HepG2 (cell line): ENCODE measurements at regions not wholly inside any gene's neighbourhood (a gene's known extent, or its start where the extent isn't known, plus 50 kb on each side); places are given as distances from the start of the nearest gene placed in this dataset.

Source experiments
- ATAC-seq: fragments of 200-7000 bp; cut with Tn5 transposase; 3 replicates; pipeline ENCODE4 v1.9.1; 2020; ENCODE audit warnings: mild to moderate bottlenecking, moderate library complexity
- BruUV-seq: library from RNA; stranded (reverse); fragments of 400-500 nt; replicated peaks from 2 replicates; lab custom pipeline; 2021; lab: Mats Ljungman, UMichigan
- CTCF ChIA-PET: fragments of 300-600 bp; formaldehyde crosslinking; extraction: SDS; loops from one replicate; lab custom pipeline; 2021; ENCODE audit warnings: low total read pairs, inconsistent platforms, low intra/inter-chr PET ratio; lab: Yijun Ruan, JAX
- POLR2A ChIA-PET: fragments of 350-600 bp; sonication (Branson Sonifier 250); formaldehyde crosslinking; loops from one replicate; lab custom pipeline; 2020; ENCODE audit warnings: antibody characterized with exemption, inconsistent platforms; lab: Yijun Ruan, JAX
- DNase-seq: peaks from one replicate; pipeline ENCODE4 v3.0.0-alpha.2; 2015; ENCODE audit warnings: low spot score
- FAIRE-seq: peaks from 3 replicates; lab custom pipeline; 2011; peaks lifted over from hg19 to GRCh38; lab: Jason Lieb, UNC
- H2AFZ ChIP-seq: one replicate; pipeline ENCODE4 v1.6.1; 2011; ENCODE audit warnings: low read length, inconsistent platforms
- H3K27ac ChIP-seq: fragments of 300-600 bp; 3 replicates; pipeline ENCODE4 v1.8.0; 2011; ENCODE audit warnings: mixed run types, mild to moderate bottlenecking, mixed read lengths, low read length, inconsistent platforms; ENCODE audit not compliant: insufficient read depth; ENCODE audit errors: extremely low read length
- H3K27me3 ChIP-seq, 2 experiments: fragments of 200-600 bp in 1 of 2; 2 replicates in 1 of 2; 3 replicates in 1 of 2; pipeline versions ENCODE4 v1.6.0 to v1.8.0; 2011; ENCODE audit warnings: low read length in 2 of 2, mild to moderate bottlenecking in 2 of 2, moderate library complexity in 2 of 2, inconsistent platforms in 1 of 2; ENCODE audit not compliant: insufficient read depth in 2 of 2, control insufficient read depth in 1 of 2
- H3K36me3 ChIP-seq, 2 experiments: fragments of 200-600 bp in 1 of 2; replicated peaks in 1 of 2; 2 replicates in 1 of 2; 3 replicates in 1 of 2; pipeline versions ENCODE4 v1.5.1 to v1.8.0; 2011; ENCODE audit warnings: low read length in 2 of 2, inconsistent platforms in 1 of 2; ENCODE audit not compliant: insufficient read depth in 2 of 2, control insufficient read depth in 1 of 2
- H3K4me1 ChIP-seq: 2 replicates; pipeline ENCODE4 v1.5.1; 2012; ENCODE audit warnings: low read length, inconsistent platforms; ENCODE audit not compliant: insufficient read depth
- H3K4me2 ChIP-seq: 2 replicates; pipeline ENCODE4 v1.6.0; 2011; ENCODE audit warnings: low read depth, low read length, inconsistent platforms
- H3K4me3 ChIP-seq, 3 experiments: fragments of 200-600 bp in 1 of 3; sonication (generic), shearing (Covaris generic) in 1 of 3; replicated peaks in 1 of 3; 2 replicates each; pipeline ENCODE4 v1.5.1; 2011 to 2016; ENCODE audit warnings: low read length in 3 of 3, inconsistent platforms in 2 of 3, low read depth in 2 of 3, mild to moderate bottlenecking in 2 of 3, control low read depth in 1 of 3, mixed read lengths in 1 of 3; ENCODE audit not compliant: insufficient read depth in 1 of 3
- H3K79me2 ChIP-seq: one replicate; pipeline ENCODE4 v1.6.1; 2011; ENCODE audit warnings: low read length, inconsistent platforms; ENCODE audit not compliant: insufficient read depth
- H3K9ac ChIP-seq: 2 replicates; pipeline ENCODE4 v1.6.0; 2011; ENCODE audit warnings: mild to moderate bottlenecking, low read depth, low read length, inconsistent platforms; ENCODE audit not compliant: insufficient read depth
- H3K9me3 ChIP-seq: 2 replicates; pipeline ENCODE4 v1.5.1; 2012; ENCODE audit warnings: mild to moderate bottlenecking, low read length
- H4K20me1 ChIP-seq: 2 replicates; pipeline ENCODE4 v1.6.0; 2011; ENCODE audit warnings: inconsistent platforms, mild to moderate bottlenecking, low read length, moderate library complexity; ENCODE audit not compliant: insufficient read depth
- DRAP1 ChIP-seq: IDR thresholded peaks from 2 replicates; pipeline ENCODE4 v1.6.1; 2016; ENCODE audit warnings: missing genetic modification reagents, missing compliant biosample characterization
- ETS1 ChIP-seq: sonication (generic); formaldehyde crosslinking; IDR thresholded peaks from 2 replicates; pipeline ENCODE4 v1.4.0; 2020; ENCODE audit warnings: missing genetic modification reagents
- GABPA ChIP-seq, 2 experiments: IDR thresholded peaks; 2 replicates each; pipeline ENCODE4 v1.6.1; 2011 to 2016; ENCODE audit warnings: low read depth in 2 of 2, low read length in 1 of 2, missing biosample characterization in 1 of 2, missing genetic modification characterization in 1 of 2
- HOMEZ ChIP-seq: IDR thresholded peaks from 2 replicates; pipeline ENCODE4 v1.6.1; 2016; ENCODE audit warnings: low read depth
- IKZF1 ChIP-seq: fragments of 450-650 bp; IDR thresholded peaks from 2 replicates; pipeline ENCODE4 v1.7.1; 2016
- MIER2 ChIP-seq: IDR thresholded peaks from 2 replicates; pipeline ENCODE4 v1.6.1; 2016; ENCODE audit warnings: missing biosample characterization, missing genetic modification reagents
- RAD51 ChIP-seq: fragments of 450-650 bp; IDR thresholded peaks from 2 replicates; pipeline ENCODE4 v1.6.1; 2016; ENCODE audit warnings: borderline replicate concordance
- THYN1 ChIP-seq: sonication (generic); formaldehyde crosslinking; IDR thresholded peaks from 2 replicates; pipeline ENCODE4 v1.8.1; 2023; ENCODE audit warnings: low read depth, mild to moderate bottlenecking, moderate library complexity, missing genetic modification reagents, borderline replicate concordance
- USF2 ChIP-seq, 2 experiments: sonication (generic) in 1 of 2; formaldehyde crosslinking in 1 of 2; IDR thresholded peaks; 2 replicates each; pipeline versions ENCODE4 v1.5.1 to v1.6.1; 2011 to 2020; ENCODE audit warnings: borderline replicate concordance in 1 of 2, low read depth in 1 of 2, low read length in 1 of 2, mild to moderate bottlenecking in 1 of 2, missing genetic modification reagents in 1 of 2, moderate library complexity in 1 of 2
- XRCC5 ChIP-seq: fragments of 200-400 bp; formaldehyde crosslinking; optimal IDR thresholded peaks from 2 replicates; pipeline ENCODE3; 2017; ENCODE audit warnings: mild to moderate bottlenecking, low read length
- ZBTB4 ChIP-seq: sonication (generic); formaldehyde crosslinking; IDR thresholded peaks from 2 replicates; pipeline ENCODE4 v1.4.0; 2020; ENCODE audit warnings: missing genetic modification reagents, mild to moderate bottlenecking, borderline replicate concordance
- ZFP36 ChIP-seq: fragments of 150-350 bp; IDR thresholded peaks from 2 replicates; pipeline ENCODE4 v1.6.1; 2018; ENCODE audit warnings: borderline replicate concordance, low read length, low read depth; ENCODE audit not compliant: partially characterized antibody
- ZNF263 ChIP-seq: sonication (generic); formaldehyde crosslinking; IDR thresholded peaks from 2 replicates; pipeline ENCODE4 v1.4.0; 2020; ENCODE audit warnings: missing genetic modification reagents
- ZNF589 ChIP-seq: sonication (generic); formaldehyde crosslinking; conservative IDR thresholded peaks from 2 replicates; pipeline ENCODE4 v1.8.0; 2022; ENCODE audit warnings: mild to moderate bottlenecking, moderate library complexity, missing genetic modification reagents
- ZNF691 ChIP-seq: sonication (generic); formaldehyde crosslinking; IDR thresholded peaks from 2 replicates; pipeline ENCODE4 v1.4.0; 2020; ENCODE audit warnings: missing genetic modification reagents, low read depth, mild to moderate bottlenecking, borderline replicate concordance
- WGBS: methylation state at CpG from one replicate; pipeline ENCODE4 v1.1.6; 2017; ENCODE audit warnings: low lambda C conversion rate; 5-methylcytosine and 5-hydroxymethylcytosine counted together
- in situ Hi-C: cut with HindIII; loops from 2 replicates; pipeline ENCODE4 v1.10.0; 2017; ENCODE audit warnings: low pct_unique_long_range_greater_than_20kb; ENCODE audit not compliant: extremely low pct_ligation_motif_present
- intact Hi-C: fragments of 100-400 bp; cut with micrococcal nuclease; formaldehyde crosslinking; loops from one replicate; pipeline ENCODE4 v1.10.0; 2022; ENCODE audit not compliant: unreplicated experiment

- TF ChIP-seq ZNF691, result no peak
- TF ChIP-seq HOMEZ, result no peak
- TF ChIP-seq ZNF589 (CRISPR knock-in tag), result no peak
- no peak for TF ChIP-seq ZNF263
- no peak for TF ChIP-seq ZFP36
- TF ChIP-seq IKZF1, result no peak
- TF ChIP-seq GABPA (IDR thresholded peaks at IDR 0.05; ENCODE audit: low read depth, low read length), result no peak
- no peak for TF ChIP-seq GABPA (CRISPR knock-in tag; IDR thresholded peaks at IDR 0.05; ENCODE audit: low read depth)
- no peak for TF ChIP-seq RAD51
- TF ChIP-seq XRCC5, result no peak
- no peak for TF ChIP-seq MIER2 (CRISPR knock-in tag)
- TF ChIP-seq ETS1, result no peak
- no peak for TF ChIP-seq DRAP1
Observed at GRCh38 chr3:189424922-189425321, 206.3 kb upstream of the TP63 start (continued).

GRCh38 chr3:189429019-189429418, 202.2 kb upstream of the TP63 start:
- DNase-seq (no peak), FAIRE-seq (no peak), ATAC-seq (no peak)
- Histone ChIP-seq H3K9me3 (no peaks in the 10 kb centered on the region), H3K79me2 (no peaks in the 10 kb centered on the region), H3K9ac (no peak overlapping the region), H2AFZ (no peak overlapping the region), H3K27ac (no peak overlapping the region), H3K27me3 (no peaks in the 10 kb centered on the region), H3K36me3 (no peaks in the 10 kb centered on the region), H3K4me2 (no peak overlapping the region), H3K4me3 (no peak overlapping the region), H4K20me1 (no peaks in the 10 kb centered on the region), H3K4me1 (no peaks in the 10 kb centered on the region)
- ChIA-PET POLR2A (no interaction called here), CTCF (no interaction called here)
- intact Hi-C loops (no loop called here), in situ Hi-C loops (no loop called here)
- BruUV-seq, result no TSS peak
- WGBS, result 0% methylated on average over 1 of the region's 1 CpG
- TF ChIP-seq THYN1 (CRISPR knock-in tag), result no peak
- TF ChIP-seq USF2 (IDR thresholded peaks at IDR 0.05; ENCODE audit: low read depth, low read length), result no peak
- TF ChIP-seq USF2 (CRISPR knock-in tag; IDR thresholded peaks at IDR 0.05; ENCODE audit: borderline replicate concordance), result no peak
- TF ChIP-seq ZBTB4, result no peak
